Activated naive CD4-positive, alpha-beta T cell treated with anti-CD3 and anti-CD28 coated beads for 36 hours (primary cell): ENCODE measurements at regions not wholly inside any gene's neighbourhood (a gene's known extent, or its start where the extent isn't known, plus 50 kb on each side); places are given as distances from the start of the nearest gene placed in this dataset.

Experiments used
- CTCF ChIA-PET: fragments of 350-600 bp; sonication (Branson Sonifier 250); formaldehyde crosslinking; loops from one replicate; lab custom pipeline; 2021; ENCODE audit warnings: antibody characterized with exemption; lab: Charles Lee
- DNase-seq: peaks from one replicate; pipeline ENCODE4 v3.0.0-alpha.2; 2020
- H3K27ac Mint-ChIP-seq: one replicate; pipeline ENCODE4 v1.8.0; 2021; ENCODE audit warnings: mild to moderate bottlenecking, mixed read lengths
- H3K27me3 Mint-ChIP-seq: one replicate; pipeline ENCODE4 v1.8.0; 2021; ENCODE audit warnings: low read depth, mixed read lengths
- H3K36me3 Mint-ChIP-seq: one replicate; pipeline ENCODE4 v1.8.0; 2021; ENCODE audit warnings: low read depth, mixed read lengths
- H3K4me1 Mint-ChIP-seq: one replicate; pipeline ENCODE4 v1.8.0; 2021; ENCODE audit warnings: low read depth, mixed read lengths
- H3K4me3 Mint-ChIP-seq: one replicate; pipeline ENCODE4 v1.8.0; 2021; ENCODE audit warnings: mild to moderate bottlenecking, moderate library complexity, mixed read lengths
- H3K9me3 Mint-ChIP-seq: one replicate; pipeline ENCODE4 v1.8.0; 2021; ENCODE audit warnings: mixed read lengths
- intact Hi-C: fragments of 100-400 bp; cut with micrococcal nuclease; formaldehyde crosslinking; loops from one replicate; pipeline ENCODE4 v1.15.1; 2023

DNA sequence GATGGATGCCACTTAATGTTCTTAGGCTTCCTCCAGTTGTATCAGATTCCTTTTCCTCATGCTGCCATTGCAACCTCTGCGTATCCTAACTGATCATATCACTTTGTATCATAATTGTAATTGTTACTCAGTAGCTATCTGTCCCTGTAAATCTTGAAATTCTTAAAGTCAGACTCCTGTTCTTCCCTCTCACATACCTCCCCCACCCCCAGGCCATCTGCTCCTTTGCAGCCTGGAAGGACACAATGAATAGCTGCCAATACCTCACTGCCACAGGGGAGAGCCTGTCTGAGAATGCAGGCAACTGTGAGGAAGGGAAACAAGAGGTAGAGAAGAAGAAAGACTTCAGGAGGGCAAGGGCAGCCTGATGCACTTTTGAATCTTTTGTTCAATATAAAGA, 228.5 kb downstream of the ENC1 start:
- Mint-ChIP-seq H3K27ac (no peak overlapping the region), H3K4me1 (no peaks in the 10 kb centered on the region), H3K4me3 (no peak overlapping the region), H3K36me3 (no peaks in the 10 kb centered on the region), H3K27me3 (peaks cover 15% of the 10 kb centered on the region), H3K9me3 (no peaks in the 10 kb centered on the region)
- CTCF ChIA-PET = interaction anchor here (0.6 kb wide), 1 partner anchor 52 kb away, joined by 5 read pairs; no protein-coding TSS in a partner anchor
- no peak for DNase-seq
- intact Hi-C loops = no loop called here

DNA sequence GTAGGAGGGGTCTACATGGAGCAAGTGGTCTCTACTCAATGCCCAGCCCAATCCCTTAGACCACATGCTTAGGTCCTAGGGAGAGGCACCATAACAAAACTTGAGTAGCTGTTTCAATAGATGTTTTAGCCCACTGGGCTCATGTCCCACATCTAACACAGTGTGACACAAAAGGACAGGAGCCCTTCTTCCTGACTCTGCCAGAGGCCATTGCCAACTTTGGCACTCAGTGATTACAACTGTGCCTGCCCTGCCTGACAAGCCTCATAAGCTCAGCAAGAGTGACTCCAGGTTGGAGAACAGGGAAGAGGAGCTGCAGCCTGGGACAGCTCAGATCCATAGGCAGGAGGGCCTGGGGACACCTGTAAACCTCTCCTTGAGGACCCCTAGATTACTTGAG, 230.8 kb downstream of the ENC1 start:
- no peak for DNase-seq
- no peaks in the 10 kb centered on the region for H3K9me3 Mint-ChIP-seq
- H3K27me3 Mint-ChIP-seq = peaks cover 12% of the 10 kb centered on the region
- intact Hi-C loops = no loop called here
- H3K36me3 Mint-ChIP-seq = no peaks in the 10 kb centered on the region
- no peak overlapping the region for H3K27ac Mint-ChIP-seq
- no peaks in the 10 kb centered on the region for H3K4me1 Mint-ChIP-seq
- CTCF ChIA-PET = interaction anchor here (1.2 kb wide), 1 partner anchor 10 kb away, joined by 3 read pairs; no protein-coding TSS in a partner anchor
- no peak overlapping the region for H3K4me3 Mint-ChIP-seq

DNA sequence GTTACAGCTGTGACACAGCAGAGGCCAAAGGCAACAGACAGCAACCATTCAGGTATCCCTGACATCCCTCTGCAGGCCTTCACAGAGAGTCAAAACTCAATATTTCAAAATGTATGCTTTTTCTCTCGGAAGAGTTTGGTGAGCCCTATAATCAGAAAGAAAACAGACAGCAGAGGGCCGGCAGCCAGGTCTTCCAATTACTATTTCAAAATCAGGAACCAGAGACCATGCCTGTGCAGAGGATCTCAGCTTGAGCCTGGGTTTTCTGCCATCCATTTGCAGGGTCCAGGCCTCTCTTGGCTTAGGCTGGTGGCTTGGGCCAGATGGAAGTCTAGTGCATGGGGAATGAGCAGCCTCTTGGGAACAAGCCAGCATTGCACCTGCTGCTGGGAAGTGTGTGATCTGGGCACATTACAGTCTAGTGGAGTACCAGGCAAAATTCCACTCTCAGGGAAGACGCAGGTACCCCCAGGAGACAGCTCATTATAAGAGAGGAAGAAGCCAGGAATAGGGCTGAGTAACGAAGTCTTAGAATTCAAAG, 231.3 kb downstream of the ENC1 start:
- CTCF ChIA-PET = interaction anchor here (1.2 kb wide), 1 partner anchor 11 kb away, joined by 3 read pairs; no protein-coding TSS in a partner anchor
- H3K27me3 Mint-ChIP-seq = peaks cover 12% of the 10 kb centered on the region
- intact Hi-C loops = no loop called here
- H3K27ac Mint-ChIP-seq = no peak overlapping the region
- H3K36me3 Mint-ChIP-seq = no peaks in the 10 kb centered on the region
- no peak for DNase-seq
- H3K9me3 Mint-ChIP-seq = no peaks in the 10 kb centered on the region
- H3K4me1 Mint-ChIP-seq = no peaks in the 10 kb centered on the region
- no peak overlapping the region for H3K4me3 Mint-ChIP-seq

DNA sequence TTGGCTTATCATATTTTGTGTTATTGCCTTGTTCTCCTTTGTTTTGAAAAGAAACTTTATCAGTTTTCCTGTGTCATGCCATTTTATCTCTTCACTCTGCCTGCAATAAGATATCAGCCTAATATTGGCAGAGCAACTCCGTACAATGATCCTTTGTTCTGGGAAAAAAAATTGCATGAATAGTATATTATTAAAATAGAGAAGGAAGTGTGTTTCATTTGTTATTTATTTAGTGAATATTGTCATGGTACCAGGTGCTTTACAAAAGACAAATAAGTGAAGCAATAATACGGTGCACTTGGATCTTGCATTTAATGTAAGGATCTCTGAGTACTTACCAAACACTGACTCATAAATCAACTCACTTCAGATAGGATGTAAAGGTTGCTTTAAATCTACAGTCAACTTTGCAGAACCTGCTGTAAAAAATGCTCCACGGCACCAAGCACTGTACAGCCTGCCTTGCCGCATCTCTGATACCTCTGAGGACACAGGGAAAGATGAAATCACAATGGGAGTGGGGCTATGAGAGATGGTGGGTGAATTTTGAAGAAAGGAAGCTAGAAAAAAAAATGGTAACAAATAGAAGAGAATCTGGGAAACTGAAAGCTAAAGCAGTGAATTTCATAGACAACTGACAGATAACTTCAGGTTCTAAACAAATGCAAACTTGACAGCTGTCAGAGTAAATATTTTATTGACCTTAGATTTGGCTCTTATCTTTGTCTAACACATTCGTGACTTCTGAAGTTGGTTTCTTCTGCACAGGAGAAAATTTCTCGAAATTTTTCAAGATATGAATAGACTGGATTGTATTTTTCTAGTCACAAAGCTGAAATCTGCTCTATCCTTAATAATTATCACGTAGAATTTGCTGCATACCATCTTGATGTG, 232.1 kb downstream of the ENC1 start:
- Mint-ChIP-seq H3K27ac (no peak overlapping the region), H3K9me3 (no peaks in the 10 kb centered on the region), H3K4me1 (peaks cover 3% of the 10 kb centered on the region), H3K27me3 (peaks cover 15% of the 10 kb centered on the region), H3K36me3 (no peaks in the 10 kb centered on the region), H3K4me3 (no peak overlapping the region)
- intact Hi-C loops = no loop called here
- DNase-seq = no peak
- CTCF ChIA-PET = no interaction called here

DNA sequence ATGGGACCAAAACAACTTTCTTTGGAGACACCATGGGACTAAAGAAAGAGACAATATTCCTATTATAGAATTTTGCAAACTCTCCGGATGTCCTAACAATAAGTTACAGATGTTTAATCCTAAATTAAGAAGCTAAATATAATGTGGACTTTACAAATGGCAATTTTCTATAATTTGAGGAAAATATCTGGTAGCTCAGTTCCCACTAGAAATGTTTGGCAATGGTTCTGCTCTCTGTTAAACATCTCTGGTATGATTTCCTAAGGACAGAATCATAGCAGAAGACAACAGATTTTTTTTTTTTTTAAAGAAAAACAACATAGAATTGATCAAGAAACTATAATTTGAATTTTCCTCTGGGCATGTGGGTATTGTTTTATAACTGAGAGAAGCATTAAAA, 232.8 kb downstream of the ENC1 start:
- no peak for DNase-seq
- no peaks in the 10 kb centered on the region for H3K9me3 Mint-ChIP-seq
- H3K27ac Mint-ChIP-seq = no peak overlapping the region
- H3K4me1 Mint-ChIP-seq = peaks cover 4% of the 10 kb centered on the region
- peaks cover 15% of the 10 kb centered on the region for H3K27me3 Mint-ChIP-seq
- no peak overlapping the region for H3K4me3 Mint-ChIP-seq
- intact Hi-C loops = no loop called here
- H3K36me3 Mint-ChIP-seq = no peaks in the 10 kb centered on the region
- CTCF ChIA-PET = no interaction called here

DNA sequence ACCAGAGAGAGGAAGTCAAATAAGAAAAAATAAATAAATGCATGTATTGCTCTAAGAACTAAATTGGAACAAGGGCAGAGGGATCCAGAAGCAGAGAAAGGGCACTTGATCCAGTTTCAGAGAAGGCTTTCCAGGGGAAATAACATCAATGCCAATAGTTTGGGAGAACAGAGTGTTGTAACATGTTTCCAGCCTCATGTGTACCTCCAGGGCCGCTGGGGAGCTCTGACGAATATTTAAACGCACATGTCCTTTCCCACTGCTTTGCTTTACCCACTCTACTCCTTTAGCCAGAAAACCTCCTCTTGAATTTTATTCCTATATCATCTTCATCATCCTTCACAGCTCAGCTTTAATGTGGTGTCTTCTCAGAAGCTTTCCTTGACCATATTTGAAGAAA, 233.7 kb downstream of the ENC1 start:
- DNase-seq = no peak
- Mint-ChIP-seq H3K4me3 (no peak overlapping the region), H3K9me3 (no peaks in the 10 kb centered on the region), H3K27me3 (peaks cover 15% of the 10 kb centered on the region), H3K4me1 (peaks cover 5% of the 10 kb centered on the region), H3K36me3 (no peaks in the 10 kb centered on the region), H3K27ac (no peak overlapping the region)
- CTCF ChIA-PET = no interaction called here
- intact Hi-C loops = no loop called here

DNA sequence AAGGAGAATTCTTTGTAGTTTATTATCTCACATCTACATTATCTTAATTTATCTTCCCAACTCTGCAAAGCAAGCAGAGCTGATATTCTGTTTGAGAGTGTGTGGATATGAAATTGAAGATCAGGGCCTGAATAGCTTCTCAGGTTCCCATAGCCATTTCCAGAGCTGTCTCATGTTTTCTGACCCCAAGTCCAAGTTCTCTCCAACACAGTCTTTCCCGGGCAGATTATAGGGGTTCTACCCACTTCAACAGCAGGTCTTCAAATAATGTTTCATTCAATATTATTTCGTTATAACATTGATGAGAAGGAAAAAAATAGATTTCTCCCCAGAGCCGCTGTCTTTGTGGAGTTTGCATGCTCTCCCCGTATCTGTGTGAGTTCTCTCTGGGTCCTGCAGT, 234.9 kb downstream of the ENC1 start:
- H3K4me1 Mint-ChIP-seq = peaks cover 5% of the 10 kb centered on the region
- no peaks in the 10 kb centered on the region for H3K9me3 Mint-ChIP-seq
- intact Hi-C loops = no loop called here
- DNase-seq = no peak
- H3K4me3 Mint-ChIP-seq = no peak overlapping the region
- peaks cover 15% of the 10 kb centered on the region for H3K27me3 Mint-ChIP-seq
- CTCF ChIA-PET = no interaction called here
- H3K27ac Mint-ChIP-seq = no peak overlapping the region
- H3K36me3 Mint-ChIP-seq = no peaks in the 10 kb centered on the region

DNA sequence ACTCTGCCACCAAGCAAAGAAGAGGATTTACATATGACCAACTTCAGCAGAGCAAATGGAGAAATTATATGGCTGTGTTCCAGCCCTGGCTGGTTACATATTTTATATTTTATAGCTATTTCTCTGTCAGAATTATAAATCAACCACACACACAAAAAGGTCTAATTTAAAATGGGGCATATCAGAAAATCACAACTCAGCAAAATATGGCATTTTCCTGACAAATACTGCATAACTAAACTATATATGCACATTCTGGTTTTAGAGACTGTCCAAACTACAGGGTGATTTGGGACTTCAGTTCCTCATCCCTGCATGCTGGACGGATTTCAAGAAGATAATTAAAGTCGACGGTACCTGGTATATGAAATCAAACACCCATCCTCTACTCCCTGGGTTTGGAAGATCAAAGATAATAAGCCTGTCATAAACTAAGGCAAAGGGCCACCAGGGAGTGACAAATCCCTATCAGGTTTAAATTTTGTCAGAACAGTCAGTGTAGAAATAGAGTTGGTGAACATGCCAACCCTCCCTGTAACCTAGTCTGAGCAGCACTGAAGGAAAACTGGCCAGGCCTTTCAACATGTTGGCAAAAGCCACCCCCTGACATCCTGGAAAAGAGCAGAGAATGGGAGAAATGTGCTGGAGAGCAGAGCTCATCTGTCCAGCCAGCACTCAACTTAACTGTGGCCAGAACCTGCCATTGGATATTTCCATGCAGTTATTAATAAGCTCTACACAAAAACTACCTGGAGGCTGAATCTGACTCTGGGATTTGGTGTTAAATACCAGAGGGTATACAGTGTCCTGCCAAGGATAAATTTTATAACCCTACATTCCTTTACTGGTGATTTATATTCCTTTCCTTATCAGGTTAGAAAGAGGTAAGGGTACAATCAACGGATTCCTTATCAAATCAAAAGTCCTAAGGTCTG, 235.7 kb downstream of the ENC1 start:
- no peak overlapping the region for H3K4me3 Mint-ChIP-seq
- H3K4me1 Mint-ChIP-seq = peaks cover 5% of the 10 kb centered on the region
- H3K36me3 Mint-ChIP-seq = no peaks in the 10 kb centered on the region
- intact Hi-C loops = no loop called here
- no peak overlapping the region for H3K27ac Mint-ChIP-seq
- CTCF ChIA-PET = no interaction called here
- DNase-seq = no peak
- H3K9me3 Mint-ChIP-seq = no peaks in the 10 kb centered on the region
- peaks cover 12% of the 10 kb centered on the region for H3K27me3 Mint-ChIP-seq

DNA sequence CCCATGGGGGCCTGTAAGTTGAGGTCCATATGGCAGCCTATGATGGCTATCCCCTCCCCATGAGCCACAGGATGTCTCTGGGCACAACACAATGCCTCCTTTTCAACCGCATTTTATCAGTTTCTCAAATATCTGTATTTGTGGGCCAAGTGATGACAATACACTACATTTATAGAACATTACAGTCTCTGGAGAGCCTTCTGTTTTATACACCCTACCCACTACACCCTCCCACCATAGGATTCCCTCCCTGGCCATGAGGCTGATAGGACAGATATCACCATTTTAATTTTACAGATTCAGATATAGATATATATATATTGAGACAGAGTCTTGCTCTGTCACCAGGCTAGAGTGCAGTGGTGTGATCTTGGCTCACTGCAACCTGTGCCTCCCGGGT, 236.8 kb downstream of the ENC1 start:
- peaks cover 3% of the 10 kb centered on the region for H3K9me3 Mint-ChIP-seq
- no peaks in the 10 kb centered on the region for H3K36me3 Mint-ChIP-seq
- no peak overlapping the region for H3K27ac Mint-ChIP-seq
- no peak for DNase-seq
- CTCF ChIA-PET = no interaction called here
- H3K4me1 Mint-ChIP-seq = peaks cover 5% of the 10 kb centered on the region
- intact Hi-C loops = no loop called here
- H3K27me3 Mint-ChIP-seq = peaks cover 8% of the 10 kb centered on the region
- no peak overlapping the region for H3K4me3 Mint-ChIP-seq

DNA sequence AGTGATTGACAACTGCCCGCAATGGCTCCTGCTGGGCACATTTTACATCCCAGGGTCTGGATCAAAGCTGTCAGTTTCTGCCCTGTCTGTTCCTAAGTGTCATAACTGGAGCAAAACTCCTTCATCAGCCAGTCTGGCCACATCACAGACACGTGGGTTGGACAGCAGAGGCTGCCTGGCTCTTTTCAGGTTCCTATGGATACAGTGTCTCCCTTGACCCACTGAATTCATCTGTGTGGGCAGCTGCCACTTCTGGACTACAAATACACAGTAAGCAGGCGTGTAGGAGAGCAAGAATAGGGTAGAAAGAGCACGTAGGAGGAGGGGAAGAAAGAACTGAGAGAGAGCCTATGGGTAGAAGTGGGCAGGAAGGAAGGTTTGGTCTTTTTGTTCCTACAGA, 238.0 kb downstream of the ENC1 start:
- Mint-ChIP-seq H3K27me3 (peaks cover 3% of the 10 kb centered on the region), H3K27ac (no peak overlapping the region), H3K36me3 (no peaks in the 10 kb centered on the region), H3K4me3 (no peak overlapping the region), H3K4me1 (peaks cover 5% of the 10 kb centered on the region), H3K9me3 (peaks cover 3% of the 10 kb centered on the region)
- CTCF ChIA-PET = no interaction called here
- intact Hi-C loops = no loop called here
- DNase-seq = no peak

DNA sequence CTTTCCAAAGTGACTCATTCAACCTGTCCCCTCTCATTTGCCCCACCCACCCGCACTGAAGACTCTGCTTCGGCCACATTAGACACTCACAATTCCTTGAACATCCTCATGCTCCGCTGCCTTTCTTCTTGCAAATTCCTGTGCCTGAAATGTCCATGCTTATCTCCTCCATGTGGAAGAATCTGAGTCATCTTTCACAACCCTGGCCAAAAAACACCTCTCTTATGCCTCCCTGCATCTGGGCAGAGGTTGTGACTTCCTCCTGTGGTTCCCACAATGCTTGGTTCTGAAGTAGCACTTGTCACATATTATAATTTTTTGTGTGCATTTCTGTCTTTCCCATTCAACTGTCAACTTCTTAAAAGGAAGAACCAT, 238.6 kb downstream of the ENC1 start:
- H3K36me3 Mint-ChIP-seq = no peaks in the 10 kb centered on the region
- H3K4me3 Mint-ChIP-seq = no peak overlapping the region
- H3K27ac Mint-ChIP-seq = no peak overlapping the region
- CTCF ChIA-PET = no interaction called here
- DNase-seq = no peak
- H3K27me3 Mint-ChIP-seq = peaks cover 3% of the 10 kb centered on the region
- peaks cover 5% of the 10 kb centered on the region for H3K4me1 Mint-ChIP-seq
- peaks cover 3% of the 10 kb centered on the region for H3K9me3 Mint-ChIP-seq
- intact Hi-C loops = no loop called here

DNA sequence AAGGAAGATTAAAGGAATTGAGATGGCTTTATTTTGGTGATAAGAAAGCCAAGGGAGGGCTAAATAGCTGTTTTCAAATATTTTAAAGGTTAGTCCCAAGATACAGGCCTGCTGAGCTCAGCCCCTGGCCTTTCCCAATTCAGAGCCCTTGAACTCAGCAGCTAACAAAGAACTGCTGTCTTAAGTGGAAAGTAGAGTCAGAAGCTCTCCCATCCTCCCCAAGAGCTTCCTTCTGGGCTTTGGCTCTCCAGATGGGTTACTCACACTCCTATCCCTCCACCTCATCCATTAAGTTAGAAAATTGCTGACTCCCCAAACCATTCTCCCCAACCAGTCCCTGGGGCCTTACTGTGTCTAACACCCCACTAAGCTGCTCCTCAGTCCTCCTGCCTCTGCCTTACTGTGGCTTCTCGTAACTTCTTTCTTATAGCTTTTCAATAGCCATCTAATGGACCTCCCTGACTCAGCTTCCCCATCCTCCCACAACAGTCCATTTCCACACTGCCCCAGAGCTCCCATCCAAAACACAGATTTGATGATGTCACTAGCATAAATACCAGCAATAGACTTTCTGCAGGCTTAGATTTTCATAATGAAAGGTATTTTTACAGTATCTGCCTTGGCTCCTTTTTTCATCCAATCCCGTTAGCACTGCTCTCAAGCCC, 239.1 kb downstream of the ENC1 start:
- Mint-ChIP-seq H3K27ac (no peak overlapping the region), H3K4me3 (no peak overlapping the region), H3K4me1 (peaks cover 5% of the 10 kb centered on the region), H3K9me3 (peaks cover 3% of the 10 kb centered on the region), H3K27me3 (peaks cover 3% of the 10 kb centered on the region), H3K36me3 (no peaks in the 10 kb centered on the region)
- DNase-seq = no peak
- CTCF ChIA-PET = interaction anchor here (0.7 kb wide), 2 partner anchors 12 to 500 kb away, joined by 3 read pairs; no protein-coding TSS in a partner anchor
- intact Hi-C loops = no loop called here
